ENCODE measurements at regions not wholly inside any gene's neighbourhood (a gene's known extent, or its start where the extent isn't known, plus 50 kb on each side); places are given as distances from the start of the nearest gene placed in this dataset.

DNA sequence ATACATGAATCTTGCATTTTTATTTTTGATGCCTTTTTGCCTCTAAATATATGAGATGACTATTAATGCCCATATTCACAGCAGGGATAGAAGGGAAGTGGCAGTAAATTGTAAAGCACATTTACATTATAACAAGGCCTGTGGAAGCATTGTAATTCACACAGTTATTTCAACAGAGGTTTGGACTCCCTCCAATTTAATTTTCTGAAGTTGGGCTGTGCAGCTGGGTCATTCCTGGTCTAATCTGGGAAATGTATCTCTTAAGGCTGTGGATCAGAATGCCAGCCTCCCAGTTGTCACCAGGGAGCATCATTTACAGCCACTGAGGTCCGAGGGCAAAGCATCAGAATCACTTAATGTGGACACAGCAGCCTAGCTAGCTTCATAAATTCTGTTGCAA is 434.5 kb downstream of the MFSD1 start:
- Mint-ChIP-seq H3K9me3 (ENCODE audit: unreplicated experiment) (no peaks in the 10 kb centered on the region), H3K4me1 (ENCODE audit: unreplicated experiment) (peaks cover 2% of the 10 kb centered on the region), H3K4me3 (ENCODE audit: unreplicated experiment) (no peak overlapping the region), H3K27ac (ENCODE audit: unreplicated experiment) (no peak overlapping the region), H3K36me3 (ENCODE audit: unreplicated experiment) (no peaks in the 10 kb centered on the region), H3K27me3 (ENCODE audit: unreplicated experiment) (peaks cover 8% of the 10 kb centered on the region)
- DNase-seq (ENCODE audit: extremely low spot score, unreplicated experiment), result no peak
- TF ChIP-seq CTCF (IDR thresholded peaks at IDR 0.05), result no peak

DNA sequence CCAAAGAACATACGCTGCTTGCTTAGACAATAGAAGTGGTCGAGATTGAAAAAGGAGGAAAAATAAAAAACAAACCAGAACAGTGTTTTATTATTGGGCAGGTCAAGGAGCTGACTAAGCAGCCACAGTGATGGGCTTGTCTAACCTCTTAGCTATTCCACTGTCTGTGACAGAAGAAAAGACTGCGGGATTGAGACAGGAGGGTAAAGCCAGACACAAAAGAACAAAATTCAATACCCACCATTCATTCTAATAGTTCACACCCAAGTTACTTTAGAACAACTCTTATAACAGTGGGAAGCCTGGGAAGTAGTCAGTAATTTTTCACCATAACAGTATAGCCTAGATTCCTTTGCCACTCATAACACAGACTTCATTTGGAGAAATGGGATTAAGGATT is 435.4 kb downstream of the MFSD1 start:
- Mint-ChIP-seq H3K4me1 (ENCODE audit: unreplicated experiment) (peaks cover 2% of the 10 kb centered on the region), H3K27ac (ENCODE audit: unreplicated experiment) (no peak overlapping the region), H3K9me3 (ENCODE audit: unreplicated experiment) (no peaks in the 10 kb centered on the region), H3K4me3 (ENCODE audit: unreplicated experiment) (no peak overlapping the region), H3K36me3 (ENCODE audit: unreplicated experiment) (no peaks in the 10 kb centered on the region), H3K27me3 (ENCODE audit: unreplicated experiment) (peaks cover 12% of the 10 kb centered on the region)
- no peak for DNase-seq (ENCODE audit: extremely low spot score, unreplicated experiment)
- TF ChIP-seq CTCF (IDR thresholded peaks at IDR 0.05), result no peak

DNA sequence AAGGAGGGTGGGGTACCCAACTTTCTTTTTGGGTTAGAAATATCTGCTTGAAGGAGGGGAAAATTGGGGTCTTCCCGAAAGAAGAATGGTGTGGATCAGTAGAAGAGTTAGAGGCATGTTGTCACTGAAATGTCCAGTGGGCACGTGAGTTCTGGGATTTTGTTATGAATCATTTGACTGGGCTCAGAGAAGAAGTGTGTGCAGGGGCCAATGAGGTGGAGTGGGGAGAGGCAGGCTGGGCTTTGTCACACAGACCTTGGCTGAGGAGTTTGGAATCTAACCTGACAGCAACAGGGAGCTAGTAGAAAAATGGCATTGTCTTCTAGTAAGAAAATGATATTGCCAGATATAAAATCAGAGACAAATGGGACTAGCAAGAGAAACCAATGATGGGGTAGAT is 436.8 kb downstream of the MFSD1 start:
- TF ChIP-seq CTCF (IDR thresholded peaks at IDR 0.05), result no peak
- no peaks in the 10 kb centered on the region for H3K36me3 Mint-ChIP-seq (ENCODE audit: unreplicated experiment)
- H3K27me3 Mint-ChIP-seq (ENCODE audit: unreplicated experiment), result peaks cover 13% of the 10 kb centered on the region
- no peak overlapping the region for H3K27ac Mint-ChIP-seq (ENCODE audit: unreplicated experiment)
- H3K4me1 Mint-ChIP-seq (ENCODE audit: unreplicated experiment), result peaks cover 2% of the 10 kb centered on the region
- H3K4me3 Mint-ChIP-seq (ENCODE audit: unreplicated experiment), result no peak overlapping the region
- no peaks in the 10 kb centered on the region for H3K9me3 Mint-ChIP-seq (ENCODE audit: unreplicated experiment)
- no peak for DNase-seq (ENCODE audit: extremely low spot score, unreplicated experiment)

- Mint-ChIP-seq H3K27me3 (ENCODE audit: unreplicated experiment) (peaks cover 13% of the 10 kb centered on the region), H3K27ac (ENCODE audit: unreplicated experiment) (no peak overlapping the region), H3K36me3 (ENCODE audit: unreplicated experiment) (no peaks in the 10 kb centered on the region), H3K9me3 (ENCODE audit: unreplicated experiment) (no peaks in the 10 kb centered on the region), H3K4me3 (ENCODE audit: unreplicated experiment) (no peak overlapping the region), H3K4me1 (ENCODE audit: unreplicated experiment) (peaks cover 2% of the 10 kb centered on the region)
- DNase-seq (ENCODE audit: extremely low spot score, unreplicated experiment), result no peak
- no peak for TF ChIP-seq CTCF (IDR thresholded peaks at IDR 0.05)
These were observed 437.2 kb downstream of the MFSD1 start for GRCh38 chr3:159239059-159239458.

GRCh38 chr3:159244933-159245332 is 443.1 kb downstream of the MFSD1 start:
- H3K9me3 Mint-ChIP-seq (ENCODE audit: unreplicated experiment), result no peaks in the 10 kb centered on the region
- no peak for DNase-seq (ENCODE audit: extremely low spot score, unreplicated experiment)
- no peak overlapping the region for H3K4me3 Mint-ChIP-seq (ENCODE audit: unreplicated experiment)
- no peak for TF ChIP-seq CTCF (IDR thresholded peaks at IDR 0.05)
- peaks cover 5% of the 10 kb centered on the region for H3K27me3 Mint-ChIP-seq (ENCODE audit: unreplicated experiment)
- H3K27ac Mint-ChIP-seq (ENCODE audit: unreplicated experiment), result no peak overlapping the region
- H3K36me3 Mint-ChIP-seq (ENCODE audit: unreplicated experiment), result no peaks in the 10 kb centered on the region
- H3K4me1 Mint-ChIP-seq (ENCODE audit: unreplicated experiment), result no peaks in the 10 kb centered on the region
